SK-MEL-5 (cell line): ENCODE measurements at regions not wholly inside any gene's neighbourhood (a gene's known extent, or its start where the extent isn't known, plus 50 kb on each side); places are given as distances from the start of the nearest gene placed in this dataset.
A peak's percentile ranks its signal among the peaks of the same experiment; 100 is the strongest.

ENCODE experiments used
- DNase-seq: peaks from one replicate; pipeline ENCODE4 v3.0.0-alpha.2; 2016; ENCODE audit warnings: low read depth, low spot score
- in situ Hi-C: cut with HindIII; loops from 2 replicates; pipeline ENCODE4 v1.10.0; 2016; ENCODE audit warnings: low sequenced_read_pairs, high pct_unique_total_duplicates, low pct_unique_long_range_greater_than_20kb

GRCh38 chr1:60461925-60462595, 388.5 kb upstream of the C1orf87 start:
- in situ Hi-C loops, result no loop called here
- no peak for DNase-seq

GRCh38 chr1:60458111-60458510, 384.5 kb upstream of the C1orf87 start:
- DNase-seq, result no peak
- in situ Hi-C loops, result no loop called here

GRCh38 chr1:60449876-60450275, 376.3 kb upstream of the C1orf87 start:
- in situ Hi-C loops, result no loop called here
- no peak for DNase-seq

DNA sequence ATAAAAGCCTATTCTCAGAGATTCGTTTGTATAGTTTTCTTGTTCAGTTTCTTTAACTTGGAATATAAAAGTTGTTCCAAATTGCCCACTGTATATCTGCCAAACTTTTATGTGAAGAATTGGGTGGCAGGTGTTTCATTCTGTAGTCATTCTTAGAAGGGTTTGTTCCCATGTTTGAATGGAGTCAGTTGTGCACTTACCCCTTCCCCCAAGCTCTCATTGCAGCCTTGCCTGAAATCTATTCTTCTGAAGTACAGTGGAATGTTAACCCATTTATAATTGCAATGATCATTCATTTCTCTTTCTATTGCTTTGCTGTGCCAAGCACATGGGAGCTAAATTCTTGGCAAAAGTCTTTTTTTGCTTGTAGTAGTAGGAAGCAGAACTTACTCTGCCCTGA, 375.3 kb upstream of the C1orf87 start:
- in situ Hi-C loops, result no loop called here
- DNase-seq, result no peak

DNA sequence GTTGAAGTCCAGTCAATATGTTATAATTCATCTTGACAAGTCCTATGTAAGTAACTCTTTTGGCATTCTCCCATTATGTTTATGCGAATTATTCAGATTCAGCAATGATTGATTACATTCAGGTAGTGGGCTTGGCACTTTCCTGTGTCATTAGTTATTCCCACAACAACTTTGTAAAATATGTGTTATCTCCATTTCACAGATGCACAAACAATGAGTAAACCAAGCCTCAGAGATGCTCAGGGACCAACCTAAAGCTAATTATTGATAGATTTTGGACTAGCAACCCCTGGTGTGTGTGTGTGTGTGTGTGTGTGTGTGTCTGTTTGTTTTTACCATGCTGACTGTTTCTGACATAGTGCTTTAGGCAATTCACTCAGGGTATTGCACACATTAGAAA, 371.1 kb upstream of the C1orf87 start:
- DNase-seq, result no peak
- in situ Hi-C loops, result no loop called here

- in situ Hi-C loops, result no loop called here
- no peak for DNase-seq
Measured at GRCh38 chr1:60436186-60436585, 362.6 kb upstream of the C1orf87 start.

DNA sequence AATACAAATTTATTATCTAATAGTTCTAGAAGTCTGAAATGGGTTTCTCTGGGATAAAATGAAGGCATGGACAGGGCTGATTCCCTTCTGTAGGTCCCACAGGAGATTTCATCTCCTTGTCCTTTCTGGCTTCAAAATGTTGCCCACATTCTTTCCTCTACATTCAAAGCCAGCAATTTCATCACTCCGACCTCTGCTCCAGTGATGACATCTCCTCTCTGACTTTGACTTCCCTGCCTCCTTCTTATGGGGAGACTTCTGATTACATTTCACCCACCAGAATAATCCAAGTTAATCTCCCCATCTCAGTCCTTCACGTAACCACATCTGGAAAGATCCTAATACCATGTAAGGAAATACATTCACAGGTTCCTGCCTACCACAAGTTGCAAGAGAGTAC, 358.0 kb upstream of the C1orf87 start:
- DNase-seq, result no peak
- in situ Hi-C loops, result no loop called here

DNA sequence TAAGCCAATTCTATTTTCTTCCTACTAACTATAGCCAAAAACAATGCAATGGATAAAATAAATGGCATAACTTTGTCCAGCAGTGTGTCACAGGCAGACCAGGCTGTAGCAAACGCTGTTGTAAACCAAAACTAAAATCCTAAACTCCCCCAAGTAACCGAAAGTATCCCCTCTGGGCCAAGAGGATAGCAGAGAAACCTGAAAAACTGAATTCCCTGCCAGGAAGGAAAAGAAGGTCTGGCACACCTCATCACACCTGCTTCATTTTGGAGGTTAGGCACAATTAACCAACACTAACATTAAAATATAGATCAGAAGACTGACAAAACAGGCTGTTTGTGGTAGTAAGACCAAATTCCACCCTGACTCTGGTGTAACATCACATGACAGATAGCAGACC, 356.8 kb upstream of the C1orf87 start:
- DNase-seq, result no peak
- in situ Hi-C loops, result no loop called here

DNA sequence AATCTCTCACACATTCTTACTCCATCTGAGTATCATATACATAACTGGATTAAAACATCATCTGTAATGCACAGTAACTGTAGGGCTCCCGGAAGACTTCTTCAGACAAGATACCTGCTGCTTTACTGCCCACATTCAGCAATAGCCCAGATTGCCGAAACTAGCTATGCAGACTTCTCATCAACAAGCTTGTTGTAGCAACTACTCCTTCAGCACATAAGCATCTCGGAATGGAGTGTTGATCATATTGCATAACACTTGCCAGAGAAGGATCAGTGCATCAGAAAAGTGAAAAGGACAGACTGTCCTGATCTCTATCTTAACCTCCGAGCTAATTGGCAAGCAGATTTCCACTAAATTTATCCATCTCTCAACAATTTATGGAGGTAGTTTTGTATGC, 354.6 kb upstream of the C1orf87 start:
- in situ Hi-C loops, result no loop called here
- no peak for DNase-seq

GRCh38 chr1:60427701-60428100, 354.1 kb upstream of the C1orf87 start:
- in situ Hi-C loops, result no loop called here
- DNase-seq, result no peak

- no peak for DNase-seq
- in situ Hi-C loops, result no loop called here
Measured at GRCh38 chr1:60427194-60427593, 353.6 kb upstream of the C1orf87 start.

DNA sequence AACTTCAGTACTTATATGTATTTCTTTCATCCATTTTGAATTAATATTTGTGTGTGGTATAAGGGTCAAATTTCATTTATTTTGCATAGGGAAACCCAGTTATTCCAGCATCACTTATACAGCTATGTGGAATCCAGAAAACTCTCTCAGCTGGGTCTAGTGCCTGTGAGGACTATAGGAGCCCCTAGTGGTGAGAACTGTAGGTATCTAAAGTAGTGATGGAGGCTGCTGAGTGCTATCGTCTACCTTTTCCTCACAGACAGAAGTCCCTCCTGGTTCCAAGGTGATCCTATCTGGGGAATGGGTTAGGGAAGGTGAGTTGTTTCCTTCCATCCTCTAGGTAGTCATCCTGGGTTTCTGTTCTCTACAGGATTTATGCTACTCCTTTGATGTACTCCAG, 352.0 kb upstream of the C1orf87 start:
- in situ Hi-C loops, result no loop called here
- DNase-seq, result peak; percentile 47

DNA sequence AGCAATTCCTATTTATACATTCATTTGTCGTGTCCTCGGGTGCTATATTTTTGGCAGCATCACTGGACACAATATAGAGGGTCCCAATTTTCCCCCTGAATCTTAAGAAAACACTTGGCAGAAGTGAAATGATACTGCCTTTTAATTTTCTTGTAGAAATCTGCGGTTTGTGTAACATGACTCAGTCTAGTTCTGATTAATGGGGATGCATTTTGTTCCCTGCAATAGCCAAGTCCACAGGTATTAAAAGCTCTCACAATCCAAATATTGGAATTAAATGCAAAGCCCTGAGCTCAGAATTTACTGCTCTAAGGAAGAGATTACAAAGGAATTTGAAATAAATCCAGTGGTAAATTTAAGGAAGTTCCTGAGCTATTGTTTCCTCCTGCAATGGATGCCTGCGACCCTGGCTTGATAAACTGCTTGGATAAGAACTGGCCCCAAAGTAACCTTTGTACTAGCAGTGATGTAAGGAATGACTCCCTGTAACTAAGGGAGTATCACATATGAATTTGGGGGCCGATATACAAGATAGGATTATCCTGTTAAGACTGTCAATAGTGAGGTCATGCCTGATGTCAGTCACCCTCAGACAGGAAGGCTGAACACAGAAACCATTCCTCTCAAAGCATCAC, 349.7 kb upstream of the C1orf87 start:
- in situ Hi-C loops, result no loop called here
- no peak for DNase-seq

- in situ Hi-C loops, result no loop called here
Measured at GRCh38 chr1:60421965-60422364, 348.4 kb upstream of the C1orf87 start.

DNA sequence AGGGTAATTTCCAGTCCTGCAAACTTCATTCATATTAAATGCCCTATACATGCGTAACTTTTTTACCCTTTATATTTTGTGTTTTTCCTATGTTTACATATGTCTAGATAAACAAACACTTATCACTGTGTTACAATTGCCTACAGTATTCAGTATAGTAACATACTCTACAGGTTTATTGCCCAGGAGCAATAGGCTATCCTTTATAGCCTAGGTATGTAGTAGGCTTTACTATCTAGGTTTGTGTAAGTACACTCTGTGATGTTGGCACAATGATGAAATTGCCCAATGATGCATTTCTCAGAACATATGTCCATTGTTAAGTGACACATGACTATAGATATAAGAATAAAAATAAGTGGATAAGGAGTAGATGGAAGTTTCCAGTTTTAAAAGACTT, 345.5 kb upstream of the C1orf87 start:
- in situ Hi-C loops, result no loop called here
- DNase-seq, result no peak

More at GRCh38 chr1:60421965-60422364, 348.4 kb upstream of the C1orf87 start:
- DNase-seq, result no peak

GRCh38 chr1:60415696-60416095, 342.1 kb upstream of the C1orf87 start:
- DNase-seq, result no peak
- in situ Hi-C loops, result no loop called here

DNA sequence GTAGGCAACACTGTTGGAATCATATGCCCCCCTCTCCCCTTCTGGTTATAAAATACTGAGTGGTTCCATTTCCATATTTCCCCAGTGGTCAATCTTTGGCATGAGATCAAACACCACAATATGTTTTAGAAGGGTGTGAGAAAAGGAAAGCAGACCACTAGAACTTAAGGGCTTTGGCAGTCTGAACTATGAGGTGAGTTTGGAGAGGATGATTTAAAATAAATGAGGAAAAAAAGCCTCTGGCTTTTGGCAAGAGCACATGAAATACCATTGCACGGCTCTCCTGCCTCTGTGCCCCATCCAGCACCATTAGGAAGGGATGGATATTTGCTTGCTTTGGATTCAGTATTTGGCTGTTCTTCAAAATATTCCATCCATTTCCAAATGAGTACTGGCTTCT, 339.5 kb upstream of the C1orf87 start:
- in situ Hi-C loops, result no loop called here
- DNase-seq, result no peak

- in situ Hi-C loops, result no loop called here
- no peak for DNase-seq
Measured at GRCh38 chr1:60411591-60411990, 338.0 kb upstream of the C1orf87 start.

GRCh38 chr1:60402816-60403215, 329.2 kb upstream of the C1orf87 start:
- in situ Hi-C loops, result no loop called here
- peak; percentile 2 for DNase-seq

GRCh38 chr1:60402216-60402615, 328.6 kb upstream of the C1orf87 start:
- no peak for DNase-seq
- in situ Hi-C loops, result no loop called here
